Liver (tissue), 8 donors: ENCODE measurements at regions not wholly inside any gene's neighbourhood (a gene's known extent, or its start where the extent isn't known, plus 50 kb on each side); places are given as distances from the start of the nearest gene placed in this dataset.

ENCODE experiments used
- DNase-seq: peaks from one replicate; pipeline ENCODE4 v3.0.0-alpha.2; 2017; ENCODE audit warnings: low spot score
- H3K27ac ChIP-seq, 2 donors: one replicate each; pipeline ENCODE4 v1.7.0; 2013; ENCODE audit warnings: inconsistent platforms in 2 of 2, low read length in 2 of 2, control low read depth in 1 of 2, low read depth in 1 of 2, mild to moderate bottlenecking in 1 of 2
- H3K27me3 ChIP-seq, 4 donors: one replicate each; pipeline versions ENCODE4 v1.6.1 to v1.7.0; 2013; ENCODE audit warnings: low read length in 3 of 4, inconsistent platforms in 1 of 4, mild to moderate bottlenecking in 1 of 4, moderate library complexity in 1 of 4; ENCODE audit not compliant: control insufficient read depth in 4 of 4, insufficient read depth in 4 of 4
- H3K36me3 ChIP-seq, 4 donors: one replicate each; pipeline versions ENCODE4 v1.6.1 to v1.7.0; 2013; ENCODE audit warnings: low read length in 3 of 4, mild to moderate bottlenecking in 3 of 4, low read depth in 1 of 4, moderate library complexity in 1 of 4; ENCODE audit not compliant: control insufficient read depth in 4 of 4, insufficient read depth in 3 of 4
- H3K4me1 ChIP-seq, 4 donors: one replicate each; pipeline versions ENCODE4 v1.6.1 to v1.7.0; 2013; ENCODE audit warnings: low read length in 3 of 4, mild to moderate bottlenecking in 3 of 4, moderate library complexity in 1 of 4; ENCODE audit not compliant: control insufficient read depth in 4 of 4, insufficient read depth in 4 of 4
- H3K4me3 ChIP-seq, 3 donors: one replicate each; pipeline versions ENCODE4 v1.6.1 to v1.7.0; 2013; ENCODE audit warnings: low read length in 3 of 3, control low read depth in 1 of 3, low read depth in 1 of 3, mild to moderate bottlenecking in 1 of 3
- H3K9ac ChIP-seq, 2 donors: one replicate each; pipeline ENCODE4 v1.7.0; 2013; ENCODE audit warnings: low read length in 2 of 2, mild to moderate bottlenecking in 2 of 2, moderate library complexity in 2 of 2, control low read depth in 1 of 2, low read depth in 1 of 2
- H3K9me3 ChIP-seq, 4 donors: one replicate each; pipeline versions ENCODE4 v1.6.1 to v1.7.0; 2013; ENCODE audit warnings: low read length in 3 of 4; ENCODE audit not compliant: control insufficient read depth in 4 of 4
- EGR1 ChIP-seq, 2 donors: IDR thresholded peaks; 2 replicates each; pipeline ENCODE4 v1.6.1; 2016 to 2018; ENCODE audit warnings: antibody characterized with exemption in 2 of 2, low read depth in 2 of 2
- FOXA1 ChIP-seq: IDR thresholded peaks from 2 replicates; pipeline ENCODE4 v1.6.1; 2016; ENCODE audit warnings: antibody characterized with exemption
- FOXA2 ChIP-seq: IDR thresholded peaks from 2 replicates; pipeline ENCODE4 v1.6.1; 2016; ENCODE audit warnings: antibody characterized with exemption
- GABPA ChIP-seq, 2 donors: IDR thresholded peaks in 1 of 2; conservative IDR thresholded peaks in 1 of 2; 2 replicates each; pipeline ENCODE4 v1.6.1; 2016; ENCODE audit warnings: antibody characterized with exemption in 2 of 2, mild to moderate bottlenecking in 1 of 2, moderate library complexity in 1 of 2
- HNF4A ChIP-seq, 2 donors: conservative IDR thresholded peaks; 2 replicates each; pipeline ENCODE4 v1.6.1; 2016; ENCODE audit warnings: antibody characterized with exemption in 2 of 2, mild to moderate bottlenecking in 2 of 2
- HNF4G ChIP-seq: IDR thresholded peaks from 2 replicates; pipeline ENCODE4 v1.6.1; 2016; ENCODE audit warnings: antibody characterized with exemption
- JUND ChIP-seq, 2 donors: IDR thresholded peaks; 2 replicates each; pipeline ENCODE4 v1.6.1; 2016; ENCODE audit warnings: antibody characterized with exemption in 2 of 2
- NR2F2 ChIP-seq: IDR thresholded peaks from 2 replicates; pipeline ENCODE4 v1.6.1; 2016; ENCODE audit warnings: antibody characterized with exemption
- RAD21 ChIP-seq, 2 donors: IDR thresholded peaks; 2 replicates each; pipeline ENCODE4 v1.6.1; 2016; ENCODE audit warnings: antibody characterized with exemption in 2 of 2, mild to moderate bottlenecking in 2 of 2
- RXRA ChIP-seq, 2 donors: IDR thresholded peaks; 2 replicates each; pipeline ENCODE4 v1.6.1; 2017 to 2018; ENCODE audit warnings: antibody characterized with exemption in 2 of 2, mild to moderate bottlenecking in 1 of 2
- SP1 ChIP-seq: IDR thresholded peaks from 2 replicates; pipeline ENCODE4 v1.6.1; 2018; ENCODE audit warnings: antibody characterized with exemption, mild to moderate bottlenecking
- TAF1 ChIP-seq: conservative IDR thresholded peaks from 2 replicates; pipeline ENCODE4 v1.6.1; 2016; ENCODE audit warnings: antibody characterized with exemption, mild to moderate bottlenecking
- YY1 ChIP-seq: IDR thresholded peaks from 2 replicates; pipeline ENCODE4 v1.6.1; 2016; ENCODE audit warnings: antibody characterized with exemption, mild to moderate bottlenecking
- WGBS: extraction: QIAGEN DNeasy Blood & Tissue Kit; methylation state at CpG from one replicate; pipeline ENCODE4 v1.1.7; 2013; 5-methylcytosine and 5-hydroxymethylcytosine counted together
- TF ChIP-seq, protein P1 (sequence below): fragments of 150-350 bp; IDR thresholded peaks from 2 replicates; pipeline ENCODE4 v1.5.1; 2017; ENCODE audit warnings: improper control_type of control experiment, low read depth, low read length; ENCODE audit not compliant: missing input control
- TF ChIP-seq, protein P2 (sequence below): IDR thresholded peaks from 2 replicates; pipeline ENCODE4 v1.6.1; 2016; ENCODE audit warnings: antibody characterized with exemption, mild to moderate bottlenecking
- TF ChIP-seq, protein P3 (sequence below): IDR thresholded peaks from 2 replicates; pipeline ENCODE4 v1.6.1; 2016; ENCODE audit warnings: antibody characterized with exemption
- TF ChIP-seq, protein P4 (sequence below): IDR thresholded peaks from 2 replicates; pipeline ENCODE4 v1.6.1; 2016; ENCODE audit warnings: antibody characterized with exemption
- TF ChIP-seq, protein P5 (sequence below): IDR thresholded peaks from 2 replicates; pipeline ENCODE4 v1.6.1; 2016; ENCODE audit warnings: antibody characterized with exemption
- donor health status: healthy.
- donor health status: healthy.
- donor health status: healthy.
- donor health status: healthy.
- donor health status: healthy.

DNA sequence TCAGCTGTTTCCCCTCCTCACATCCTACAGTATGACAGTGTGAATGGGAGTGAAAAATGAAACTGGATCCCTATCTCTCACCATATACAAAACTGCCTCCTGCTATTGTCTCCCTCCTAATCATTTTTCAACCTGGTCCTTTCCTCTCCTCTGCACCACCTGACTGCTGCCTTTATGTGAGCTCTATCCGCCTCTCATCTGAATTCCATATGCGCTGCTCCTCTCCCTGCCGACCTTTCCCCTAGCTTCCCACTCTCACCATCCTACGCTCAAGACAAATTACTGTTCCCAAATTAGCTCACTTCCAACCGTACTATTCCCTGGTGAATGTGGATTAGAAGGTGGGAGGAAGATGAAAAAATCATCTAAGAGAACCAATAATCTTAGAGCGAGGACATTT, 148.4 kb upstream of the FBXL4 start:
- no peak overlapping the region for H3K4me3 ChIP-seq
- peaks cover 0 to 10% (median 0%) of the 10 kb centered on the region in 4 donors for H3K27me3 ChIP-seq
- TF ChIP-seq TAF1 (no peak), YY1 (no peak), NR2F2 (no peak), EGR1 (IDR thresholded peaks at IDR 0.05; ENCODE audit: low read depth in 2 of 2) (no peak), RXRA (IDR thresholded peaks at IDR 0.05) (no peak), HNF4G (no peak), FOXA2 (no peak), JUND (IDR thresholded peaks at IDR 0.05) (no peak), SP1 (no peak), FOXA1 (no peak), HNF4A (conservative IDR thresholded peaks at IDR 0.05) (no peak), RAD21 (IDR thresholded peaks at IDR 0.05) (no peak), GABPA (IDR thresholded peaks at IDR 0.05 in 1 of 2, conservative IDR thresholded peaks at IDR 0.05 in 1 of 2) (no peak)
- TF ChIP-seq, protein P1, sequence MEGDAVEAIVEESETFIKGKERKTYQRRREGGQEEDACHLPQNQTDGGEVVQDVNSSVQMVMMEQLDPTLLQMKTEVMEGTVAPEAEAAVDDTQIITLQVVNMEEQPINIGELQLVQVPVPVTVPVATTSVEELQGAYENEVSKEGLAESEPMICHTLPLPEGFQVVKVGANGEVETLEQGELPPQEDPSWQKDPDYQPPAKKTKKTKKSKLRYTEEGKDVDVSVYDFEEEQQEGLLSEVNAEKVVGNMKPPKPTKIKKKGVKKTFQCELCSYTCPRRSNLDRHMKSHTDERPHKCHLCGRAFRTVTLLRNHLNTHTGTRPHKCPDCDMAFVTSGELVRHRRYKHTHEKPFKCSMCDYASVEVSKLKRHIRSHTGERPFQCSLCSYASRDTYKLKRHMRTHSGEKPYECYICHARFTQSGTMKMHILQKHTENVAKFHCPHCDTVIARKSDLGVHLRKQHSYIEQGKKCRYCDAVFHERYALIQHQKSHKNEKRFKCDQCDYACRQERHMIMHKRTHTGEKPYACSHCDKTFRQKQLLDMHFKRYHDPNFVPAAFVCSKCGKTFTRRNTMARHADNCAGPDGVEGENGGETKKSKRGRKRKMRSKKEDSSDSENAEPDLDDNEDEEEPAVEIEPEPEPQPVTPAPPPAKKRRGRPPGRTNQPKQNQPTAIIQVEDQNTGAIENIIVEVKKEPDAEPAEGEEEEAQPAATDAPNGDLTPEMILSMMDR, result no peak
- TF ChIP-seq, protein P2, sequence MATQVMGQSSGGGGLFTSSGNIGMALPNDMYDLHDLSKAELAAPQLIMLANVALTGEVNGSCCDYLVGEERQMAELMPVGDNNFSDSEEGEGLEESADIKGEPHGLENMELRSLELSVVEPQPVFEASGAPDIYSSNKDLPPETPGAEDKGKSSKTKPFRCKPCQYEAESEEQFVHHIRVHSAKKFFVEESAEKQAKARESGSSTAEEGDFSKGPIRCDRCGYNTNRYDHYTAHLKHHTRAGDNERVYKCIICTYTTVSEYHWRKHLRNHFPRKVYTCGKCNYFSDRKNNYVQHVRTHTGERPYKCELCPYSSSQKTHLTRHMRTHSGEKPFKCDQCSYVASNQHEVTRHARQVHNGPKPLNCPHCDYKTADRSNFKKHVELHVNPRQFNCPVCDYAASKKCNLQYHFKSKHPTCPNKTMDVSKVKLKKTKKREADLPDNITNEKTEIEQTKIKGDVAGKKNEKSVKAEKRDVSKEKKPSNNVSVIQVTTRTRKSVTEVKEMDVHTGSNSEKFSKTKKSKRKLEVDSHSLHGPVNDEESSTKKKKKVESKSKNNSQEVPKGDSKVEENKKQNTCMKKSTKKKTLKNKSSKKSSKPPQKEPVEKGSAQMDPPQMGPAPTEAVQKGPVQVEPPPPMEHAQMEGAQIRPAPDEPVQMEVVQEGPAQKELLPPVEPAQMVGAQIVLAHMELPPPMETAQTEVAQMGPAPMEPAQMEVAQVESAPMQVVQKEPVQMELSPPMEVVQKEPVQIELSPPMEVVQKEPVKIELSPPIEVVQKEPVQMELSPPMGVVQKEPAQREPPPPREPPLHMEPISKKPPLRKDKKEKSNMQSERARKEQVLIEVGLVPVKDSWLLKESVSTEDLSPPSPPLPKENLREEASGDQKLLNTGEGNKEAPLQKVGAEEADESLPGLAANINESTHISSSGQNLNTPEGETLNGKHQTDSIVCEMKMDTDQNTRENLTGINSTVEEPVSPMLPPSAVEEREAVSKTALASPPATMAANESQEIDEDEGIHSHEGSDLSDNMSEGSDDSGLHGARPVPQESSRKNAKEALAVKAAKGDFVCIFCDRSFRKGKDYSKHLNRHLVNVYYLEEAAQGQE, result no peak
- TF ChIP-seq, protein P3, sequence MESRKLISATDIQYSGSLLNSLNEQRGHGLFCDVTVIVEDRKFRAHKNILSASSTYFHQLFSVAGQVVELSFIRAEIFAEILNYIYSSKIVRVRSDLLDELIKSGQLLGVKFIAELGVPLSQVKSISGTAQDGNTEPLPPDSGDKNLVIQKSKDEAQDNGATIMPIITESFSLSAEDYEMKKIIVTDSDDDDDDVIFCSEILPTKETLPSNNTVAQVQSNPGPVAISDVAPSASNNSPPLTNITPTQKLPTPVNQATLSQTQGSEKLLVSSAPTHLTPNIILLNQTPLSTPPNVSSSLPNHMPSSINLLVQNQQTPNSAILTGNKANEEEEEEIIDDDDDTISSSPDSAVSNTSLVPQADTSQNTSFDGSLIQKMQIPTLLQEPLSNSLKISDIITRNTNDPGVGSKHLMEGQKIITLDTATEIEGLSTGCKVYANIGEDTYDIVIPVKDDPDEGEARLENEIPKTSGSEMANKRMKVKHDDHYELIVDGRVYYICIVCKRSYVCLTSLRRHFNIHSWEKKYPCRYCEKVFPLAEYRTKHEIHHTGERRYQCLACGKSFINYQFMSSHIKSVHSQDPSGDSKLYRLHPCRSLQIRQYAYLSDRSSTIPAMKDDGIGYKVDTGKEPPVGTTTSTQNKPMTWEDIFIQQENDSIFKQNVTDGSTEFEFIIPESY, result no peak
- TF ChIP-seq, protein P4, sequence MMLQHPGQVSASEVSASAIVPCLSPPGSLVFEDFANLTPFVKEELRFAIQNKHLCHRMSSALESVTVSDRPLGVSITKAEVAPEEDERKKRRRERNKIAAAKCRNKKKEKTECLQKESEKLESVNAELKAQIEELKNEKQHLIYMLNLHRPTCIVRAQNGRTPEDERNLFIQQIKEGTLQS, result no peak
- TF ChIP-seq, protein P5, sequence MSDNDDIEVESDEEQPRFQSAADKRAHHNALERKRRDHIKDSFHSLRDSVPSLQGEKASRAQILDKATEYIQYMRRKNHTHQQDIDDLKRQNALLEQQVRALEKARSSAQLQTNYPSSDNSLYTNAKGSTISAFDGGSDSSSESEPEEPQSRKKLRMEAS, result no peak
- 83% methylated on average over 6 of the region's 6 CpGs for WGBS
- no peak overlapping the region for H3K27ac ChIP-seq
- DNase-seq, result no peak
- no peak overlapping the region for H3K9ac ChIP-seq
- no peaks in the 10 kb centered on the region for H3K4me1 ChIP-seq
- no peaks in the 10 kb centered on the region for H3K9me3 ChIP-seq
- H3K36me3 ChIP-seq, result no peaks in the 10 kb centered on the region
